SK-N-SH treated with all-trans-retinoic acid at 6 μM for 48 hours (cell line): ENCODE measurements at regions not wholly inside any gene's neighbourhood (a gene's known extent, or its start where the extent isn't known, plus 50 kb on each side); places are given as distances from the start of the nearest gene placed in this dataset.

Experiments used
- ESRRG ChIP-seq: fragments of 250-450 bp; sonication (Bioruptor Pico); IDR thresholded peaks from 2 replicates; pipeline ENCODE4 v1.6.1; 2021; ENCODE audit warnings: mild to moderate bottlenecking
- ZC3H10 ChIP-seq: fragments of 250-450 bp; sonication (Bioruptor Pico); IDR thresholded peaks from 2 replicates; pipeline ENCODE4 v1.5.1; 2021; ENCODE audit warnings: mild to moderate bottlenecking, moderate library complexity

DNA sequence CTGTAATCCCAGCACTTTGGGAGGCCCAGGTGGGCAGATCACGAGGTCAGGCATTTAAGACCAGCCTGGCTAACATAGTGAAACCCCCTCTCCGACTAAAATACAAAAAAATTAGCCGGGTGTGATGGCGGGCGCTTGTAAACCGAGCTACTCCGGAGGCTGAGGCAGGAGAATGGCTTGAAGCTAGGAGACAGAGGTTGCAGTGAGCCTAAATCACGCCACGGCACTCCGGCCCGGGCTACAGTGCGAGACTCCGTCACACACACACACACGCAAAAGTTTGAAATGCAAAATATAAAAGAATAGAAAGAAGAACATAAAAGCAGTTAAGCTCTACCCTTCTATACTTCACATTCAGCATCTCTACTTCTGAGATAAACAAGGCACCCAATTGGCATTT is 1165.9 kb upstream of the CNTN5 start:
- TF ChIP-seq ESRRG (CRISPR knock-in tag) (no peak), ZC3H10 (CRISPR knock-in tag) (no peak)
